Osteoblast (primary cell): ENCODE measurements at regions not wholly inside any gene's neighbourhood (a gene's known extent, or its start where the extent isn't known, plus 50 kb on each side); places are given as distances from the start of the nearest gene placed in this dataset.

Experiments used
- DNase-seq: peaks from one replicate; pipeline ENCODE4 v3.0.0; 2011; ENCODE audit warnings: low spot score, mixed read lengths; ENCODE audit not compliant: insufficient read length; ENCODE audit errors: missing footprints
- H2AFZ ChIP-seq: 2 replicates; pipeline ENCODE4 v1.6.0; 2011; ENCODE audit warnings: mild to moderate bottlenecking, low read length
- H3K27ac ChIP-seq: 2 replicates; pipeline ENCODE4 v1.5.1; 2011; ENCODE audit warnings: mild to moderate bottlenecking, low read depth, low read length, moderate library complexity
- H3K27me3 ChIP-seq: 2 replicates; pipeline ENCODE4 v1.6.0; 2012; ENCODE audit warnings: mild to moderate bottlenecking, control low read depth, inconsistent platforms, low read length, moderate library complexity; ENCODE audit not compliant: insufficient read depth
- H3K36me3 ChIP-seq: 2 replicates; pipeline ENCODE4 v1.5.1; 2011; ENCODE audit warnings: mild to moderate bottlenecking, low read length, control low read depth, moderate library complexity; ENCODE audit not compliant: insufficient read depth
- H3K4me1 ChIP-seq: 2 replicates; pipeline ENCODE4 v1.5.1; 2011; ENCODE audit warnings: mild to moderate bottlenecking, low read length, control low read depth, moderate library complexity; ENCODE audit not compliant: insufficient read depth
- H3K4me2 ChIP-seq: 2 replicates; pipeline ENCODE4 v1.6.0; 2011; ENCODE audit warnings: mild to moderate bottlenecking, low read length; ENCODE audit not compliant: insufficient read depth
- H3K4me3 ChIP-seq: fragments of 200-600 bp; sonication (generic); 3 replicates; pipeline ENCODE4 v1.5.1; 2012; ENCODE audit warnings: mild to moderate bottlenecking, low read length, inconsistent platforms; ENCODE audit not compliant: insufficient read depth
- H3K79me2 ChIP-seq: 2 replicates; pipeline ENCODE4 v1.6.0; 2012; ENCODE audit warnings: mild to moderate bottlenecking, low read length, control low read depth, inconsistent platforms; ENCODE audit not compliant: insufficient read depth
- H3K9me3 ChIP-seq: 2 replicates; pipeline ENCODE4 v1.5.1; 2011; ENCODE audit warnings: low read depth, low read length, control low read depth
- H4K20me1 ChIP-seq: 2 replicates; pipeline ENCODE4 v1.6.0; 2012; ENCODE audit warnings: mild to moderate bottlenecking, low read length, control low read depth; ENCODE audit not compliant: insufficient read depth
- TF ChIP-seq, protein P1 (sequence below): IDR thresholded peaks from 2 replicates; pipeline ENCODE4 v1.5.1; 2011; ENCODE audit warnings: mild to moderate bottlenecking, low read depth, low read length, moderate library complexity; ENCODE audit errors: extremely low read depth

DNA sequence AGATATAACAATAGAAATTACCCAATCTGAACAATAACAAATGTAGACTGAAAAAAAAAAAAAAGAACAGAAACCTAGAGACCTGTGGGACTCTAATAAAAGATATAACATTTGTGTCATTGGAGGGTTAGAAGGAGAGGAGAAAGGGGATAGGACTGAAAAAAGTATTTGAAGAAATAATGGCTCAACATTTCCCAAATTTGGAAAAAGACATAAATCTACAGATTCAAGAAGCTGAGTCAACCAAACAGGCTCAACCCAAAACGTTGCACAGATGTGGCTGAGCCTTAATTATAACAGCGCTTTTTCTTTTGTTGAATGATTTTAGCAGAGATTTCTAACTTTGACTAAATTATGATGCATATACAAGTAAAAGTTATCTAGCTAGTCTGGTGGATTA, 131.3 kb downstream of the TMTC3 start:
- no peak overlapping the region for H3K4me3 ChIP-seq
- no peak overlapping the region for H3K27ac ChIP-seq
- TF ChIP-seq, protein P1, sequence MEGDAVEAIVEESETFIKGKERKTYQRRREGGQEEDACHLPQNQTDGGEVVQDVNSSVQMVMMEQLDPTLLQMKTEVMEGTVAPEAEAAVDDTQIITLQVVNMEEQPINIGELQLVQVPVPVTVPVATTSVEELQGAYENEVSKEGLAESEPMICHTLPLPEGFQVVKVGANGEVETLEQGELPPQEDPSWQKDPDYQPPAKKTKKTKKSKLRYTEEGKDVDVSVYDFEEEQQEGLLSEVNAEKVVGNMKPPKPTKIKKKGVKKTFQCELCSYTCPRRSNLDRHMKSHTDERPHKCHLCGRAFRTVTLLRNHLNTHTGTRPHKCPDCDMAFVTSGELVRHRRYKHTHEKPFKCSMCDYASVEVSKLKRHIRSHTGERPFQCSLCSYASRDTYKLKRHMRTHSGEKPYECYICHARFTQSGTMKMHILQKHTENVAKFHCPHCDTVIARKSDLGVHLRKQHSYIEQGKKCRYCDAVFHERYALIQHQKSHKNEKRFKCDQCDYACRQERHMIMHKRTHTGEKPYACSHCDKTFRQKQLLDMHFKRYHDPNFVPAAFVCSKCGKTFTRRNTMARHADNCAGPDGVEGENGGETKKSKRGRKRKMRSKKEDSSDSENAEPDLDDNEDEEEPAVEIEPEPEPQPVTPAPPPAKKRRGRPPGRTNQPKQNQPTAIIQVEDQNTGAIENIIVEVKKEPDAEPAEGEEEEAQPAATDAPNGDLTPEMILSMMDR = no peak
- H3K36me3 ChIP-seq = no peaks in the 10 kb centered on the region
- H3K9me3 ChIP-seq = no peaks in the 10 kb centered on the region
- H3K79me2 ChIP-seq = no peaks in the 10 kb centered on the region
- no peaks in the 10 kb centered on the region for H3K27me3 ChIP-seq
- H3K4me2 ChIP-seq = no peak overlapping the region
- H3K4me1 ChIP-seq = no peaks in the 10 kb centered on the region
- DNase-seq = no peak
- H4K20me1 ChIP-seq = no peaks in the 10 kb centered on the region
- H2AFZ ChIP-seq = no peak overlapping the region

DNA sequence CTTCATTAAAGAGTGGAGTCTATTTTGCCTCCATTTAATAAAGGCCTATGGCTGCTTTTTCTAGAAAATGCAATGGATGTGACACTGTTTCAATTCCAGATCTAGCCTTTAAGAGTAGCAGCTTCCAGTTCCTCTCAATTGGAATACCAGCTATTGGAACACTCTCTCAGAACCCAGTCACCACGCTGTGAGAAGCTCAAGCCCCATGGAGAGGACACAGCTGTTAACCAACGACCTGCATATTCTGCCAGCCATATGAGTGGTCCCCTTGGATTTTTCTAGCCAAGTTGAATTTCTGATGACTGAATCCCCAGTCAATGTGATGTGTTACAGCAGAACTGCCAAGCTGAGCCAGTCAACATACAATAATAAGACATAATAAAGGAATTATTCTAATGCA, 131.8 kb downstream of the TMTC3 start:
- H3K79me2 ChIP-seq = no peaks in the 10 kb centered on the region
- no peaks in the 10 kb centered on the region for H3K4me1 ChIP-seq
- no peak overlapping the region for H3K4me3 ChIP-seq
- TF ChIP-seq, protein P1 = no peak
- no peaks in the 10 kb centered on the region for H3K27me3 ChIP-seq
- H3K9me3 ChIP-seq = no peaks in the 10 kb centered on the region
- H3K36me3 ChIP-seq = no peaks in the 10 kb centered on the region
- H3K27ac ChIP-seq = no peak overlapping the region
- no peak overlapping the region for H3K4me2 ChIP-seq
- DNase-seq = no peak
- no peaks in the 10 kb centered on the region for H4K20me1 ChIP-seq
- no peak overlapping the region for H2AFZ ChIP-seq

DNA sequence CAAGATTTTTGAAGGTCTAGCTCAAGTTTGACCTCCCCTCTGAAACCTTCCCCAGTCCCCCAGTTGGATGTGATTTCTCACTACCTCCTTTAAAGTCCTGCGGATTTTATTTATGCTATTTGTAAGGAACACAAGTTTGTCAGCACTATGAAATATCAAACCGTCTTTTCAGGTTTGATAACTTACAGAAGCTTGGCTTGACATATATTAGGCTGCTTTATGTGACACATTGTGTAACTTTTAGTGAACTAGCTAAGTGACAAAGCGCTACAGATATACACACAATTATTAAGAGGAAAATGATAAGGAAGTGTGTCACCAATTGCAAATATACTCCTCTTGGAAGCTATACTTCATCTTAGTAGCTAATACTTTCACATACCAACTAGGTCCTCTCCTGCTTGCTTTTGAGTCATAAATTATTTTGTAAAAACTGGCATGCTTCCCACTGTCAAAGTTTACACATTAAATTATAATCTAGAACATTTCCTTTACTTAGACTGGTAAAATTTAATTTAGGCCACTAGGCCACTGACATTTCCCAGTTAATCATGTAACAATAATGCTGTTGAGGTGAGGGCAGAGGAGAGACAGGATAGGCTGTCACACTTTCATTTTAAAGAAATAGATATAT, 149.5 kb downstream of the TMTC3 start:
- Histone ChIP-seq H4K20me1 (no peaks in the 10 kb centered on the region), H3K9me3 (no peaks in the 10 kb centered on the region), H3K36me3 (no peaks in the 10 kb centered on the region), H3K4me1 (no peaks in the 10 kb centered on the region), H3K4me2 (no peak overlapping the region), H3K4me3 (no peak overlapping the region), H2AFZ (peak overlapping the region; percentile 64), H3K27me3 (no peaks in the 10 kb centered on the region), H3K27ac (no peak overlapping the region), H3K79me2 (no peaks in the 10 kb centered on the region)
- TF ChIP-seq, protein P1 = no peak
- DNase-seq = no peak

- Histone ChIP-seq H3K27ac (peak overlapping the region; percentile 96), H2AFZ (no peak overlapping the region), H3K4me3 (no peak overlapping the region), H3K9me3 (no peaks in the 10 kb centered on the region), H3K4me2 (peak overlapping the region; percentile 9), H3K36me3 (no peaks in the 10 kb centered on the region), H3K4me1 (peaks cover 21% of the 10 kb centered on the region), H3K79me2 (no peaks in the 10 kb centered on the region), H4K20me1 (no peaks in the 10 kb centered on the region), H3K27me3 (no peaks in the 10 kb centered on the region)
- DNase-seq = no peak
- TF ChIP-seq, protein P1 = no peak
These were observed 156.0 kb downstream of the TMTC3 start for GRCh38 chr12:88298014-88298682.
